ENCODE measurements at regions not wholly inside any gene's neighbourhood (a gene's known extent, or its start where the extent isn't known, plus 50 kb on each side); places are given as distances from the start of the nearest gene placed in this dataset.

DNA sequence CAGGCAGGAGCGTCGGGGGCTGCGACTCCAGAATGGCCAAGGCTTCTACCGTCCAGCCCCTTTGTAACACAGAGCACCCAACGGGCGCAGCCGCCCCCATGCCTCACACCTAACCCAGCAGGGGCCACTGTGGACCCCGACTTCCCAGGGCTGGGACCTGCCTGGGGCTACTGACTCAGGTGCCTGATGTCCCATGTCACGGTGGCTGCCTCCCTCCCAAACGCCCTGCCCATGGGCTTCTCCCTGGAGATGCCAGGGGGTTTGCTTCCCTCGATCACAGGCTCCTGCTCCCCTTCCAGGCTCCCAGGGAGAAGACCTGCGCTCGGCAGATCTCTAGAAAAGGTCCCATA is 84.0 kb downstream of the MYEOV start (continued):
- TF ChIP-seq, protein P1, sequence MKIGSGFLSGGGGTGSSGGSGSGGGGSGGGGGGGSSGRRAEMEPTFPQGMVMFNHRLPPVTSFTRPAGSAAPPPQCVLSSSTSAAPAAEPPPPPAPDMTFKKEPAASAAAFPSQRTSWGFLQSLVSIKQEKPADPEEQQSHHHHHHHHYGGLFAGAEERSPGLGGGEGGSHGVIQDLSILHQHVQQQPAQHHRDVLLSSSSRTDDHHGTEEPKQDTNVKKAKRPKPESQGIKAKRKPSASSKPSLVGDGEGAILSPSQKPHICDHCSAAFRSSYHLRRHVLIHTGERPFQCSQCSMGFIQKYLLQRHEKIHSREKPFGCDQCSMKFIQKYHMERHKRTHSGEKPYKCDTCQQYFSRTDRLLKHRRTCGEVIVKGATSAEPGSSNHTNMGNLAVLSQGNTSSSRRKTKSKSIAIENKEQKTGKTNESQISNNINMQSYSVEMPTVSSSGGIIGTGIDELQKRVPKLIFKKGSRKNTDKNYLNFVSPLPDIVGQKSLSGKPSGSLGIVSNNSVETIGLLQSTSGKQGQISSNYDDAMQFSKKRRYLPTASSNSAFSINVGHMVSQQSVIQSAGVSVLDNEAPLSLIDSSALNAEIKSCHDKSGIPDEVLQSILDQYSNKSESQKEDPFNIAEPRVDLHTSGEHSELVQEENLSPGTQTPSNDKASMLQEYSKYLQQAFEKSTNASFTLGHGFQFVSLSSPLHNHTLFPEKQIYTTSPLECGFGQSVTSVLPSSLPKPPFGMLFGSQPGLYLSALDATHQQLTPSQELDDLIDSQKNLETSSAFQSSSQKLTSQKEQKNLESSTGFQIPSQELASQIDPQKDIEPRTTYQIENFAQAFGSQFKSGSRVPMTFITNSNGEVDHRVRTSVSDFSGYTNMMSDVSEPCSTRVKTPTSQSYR (CRISPR knock-in tag; IDR thresholded peaks at IDR 0.05), result no peak
- TF ChIP-seq SP1 (CRISPR knock-in tag; conservative IDR thresholded peaks at IDR 0.05) (no peak), SMAD3 (CRISPR knock-in tag; IDR thresholded peaks at IDR 0.05; ENCODE audit: borderline replicate concordance) (no peak), ZNF232 (CRISPR knock-in tag; IDR thresholded peaks at IDR 0.05) (no peak), ZNF416 (CRISPR knock-in tag; IDR thresholded peaks at IDR 0.05) (no peak), ATF1 (CRISPR knock-in tag; IDR thresholded peaks at IDR 0.05) (no peak)
- TF ChIP-seq, protein P2, sequence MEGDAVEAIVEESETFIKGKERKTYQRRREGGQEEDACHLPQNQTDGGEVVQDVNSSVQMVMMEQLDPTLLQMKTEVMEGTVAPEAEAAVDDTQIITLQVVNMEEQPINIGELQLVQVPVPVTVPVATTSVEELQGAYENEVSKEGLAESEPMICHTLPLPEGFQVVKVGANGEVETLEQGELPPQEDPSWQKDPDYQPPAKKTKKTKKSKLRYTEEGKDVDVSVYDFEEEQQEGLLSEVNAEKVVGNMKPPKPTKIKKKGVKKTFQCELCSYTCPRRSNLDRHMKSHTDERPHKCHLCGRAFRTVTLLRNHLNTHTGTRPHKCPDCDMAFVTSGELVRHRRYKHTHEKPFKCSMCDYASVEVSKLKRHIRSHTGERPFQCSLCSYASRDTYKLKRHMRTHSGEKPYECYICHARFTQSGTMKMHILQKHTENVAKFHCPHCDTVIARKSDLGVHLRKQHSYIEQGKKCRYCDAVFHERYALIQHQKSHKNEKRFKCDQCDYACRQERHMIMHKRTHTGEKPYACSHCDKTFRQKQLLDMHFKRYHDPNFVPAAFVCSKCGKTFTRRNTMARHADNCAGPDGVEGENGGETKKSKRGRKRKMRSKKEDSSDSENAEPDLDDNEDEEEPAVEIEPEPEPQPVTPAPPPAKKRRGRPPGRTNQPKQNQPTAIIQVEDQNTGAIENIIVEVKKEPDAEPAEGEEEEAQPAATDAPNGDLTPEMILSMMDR (IDR thresholded peaks at IDR 0.05), result no peak

DNA sequence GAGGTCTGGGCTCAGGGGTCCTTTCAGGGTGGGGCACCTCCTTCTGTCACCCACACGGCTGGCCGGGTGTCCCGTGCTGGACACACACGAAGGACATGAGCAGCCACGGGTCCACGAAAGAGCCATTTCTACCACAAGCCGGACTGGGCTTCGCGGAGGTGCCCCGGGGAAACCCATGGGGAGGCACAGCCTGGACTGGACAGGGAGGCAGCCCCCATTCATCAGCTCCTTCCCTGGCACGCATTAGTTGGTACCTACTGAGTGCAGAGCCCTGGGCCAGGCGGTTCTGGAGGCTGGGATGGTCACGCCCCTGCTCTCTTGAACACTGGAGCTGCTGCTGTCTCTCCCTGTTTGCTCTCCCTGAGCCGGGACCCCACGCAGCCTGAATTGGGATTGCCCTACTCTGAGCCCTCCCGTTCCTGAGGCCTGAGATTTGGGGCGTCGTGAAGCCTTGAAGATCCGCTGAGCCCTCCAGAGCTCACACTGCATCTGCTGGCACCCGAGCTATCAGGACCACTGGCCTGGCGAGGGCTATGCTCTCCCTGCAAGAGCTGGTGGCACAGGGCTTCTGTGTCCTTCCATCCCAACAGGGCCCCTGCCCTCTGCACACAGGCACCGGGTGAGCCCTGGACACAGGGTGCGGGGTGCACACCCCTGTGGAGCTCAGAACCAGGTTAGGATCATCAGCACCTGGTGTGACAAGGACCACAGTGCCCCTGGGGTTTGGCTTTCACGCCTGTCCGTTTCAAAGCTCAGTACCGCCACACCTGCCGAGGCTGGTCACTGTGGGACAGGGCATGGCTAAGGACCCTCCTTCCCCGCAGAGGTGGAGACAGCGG is 84.6 kb downstream of the MYEOV start:
- no peak for DNase-seq (ENCODE audit: low spot score)
- ATAC-seq, result no peak
- Mint-ChIP-seq H3K9me3 (no peaks in the 10 kb centered on the region), H3K4me3 (no peak overlapping the region), H3K27ac (no peak overlapping the region), H3K27me3 (ENCODE audit: low read depth) (no peaks in the 10 kb centered on the region; the same call in 1 of the 2 replicates), H3K36me3 (no peaks in the 10 kb centered on the region), H3K4me1 (peaks cover 8% of the 10 kb centered on the region; the same call in 1 of the 2 replicates)
- POLR2A ChIA-PET, result no interaction called here
- TF ChIP-seq IRF2 (CRISPR knock-in tag; IDR thresholded peaks at IDR 0.05; ENCODE audit: borderline replicate concordance, low read depth) (no peak), NR2C2 (CRISPR knock-in tag; IDR thresholded peaks at IDR 0.05) (no peak), ZNF232 (CRISPR knock-in tag; IDR thresholded peaks at IDR 0.05) (no peak), SMAD3 (CRISPR knock-in tag; IDR thresholded peaks at IDR 0.05; ENCODE audit: borderline replicate concordance) (no peak), FOXJ3 (CRISPR knock-in tag; IDR thresholded peaks at IDR 0.05; ENCODE audit: borderline replicate concordance) (no peak), CBFB (CRISPR knock-in tag; IDR thresholded peaks at IDR 0.05; ENCODE audit: low read depth) (no peak), ATF1 (CRISPR knock-in tag; IDR thresholded peaks at IDR 0.05) (no peak), ZNF263 (CRISPR knock-in tag; IDR thresholded peaks at IDR 0.05; ENCODE audit: low read depth) (no peak), SMAD4 (CRISPR knock-in tag; IDR thresholded peaks at IDR 0.05) (no peak), NFE2L1 (CRISPR knock-in tag; IDR thresholded peaks at IDR 0.05) (no peak)
- TF ChIP-seq, protein P3, sequence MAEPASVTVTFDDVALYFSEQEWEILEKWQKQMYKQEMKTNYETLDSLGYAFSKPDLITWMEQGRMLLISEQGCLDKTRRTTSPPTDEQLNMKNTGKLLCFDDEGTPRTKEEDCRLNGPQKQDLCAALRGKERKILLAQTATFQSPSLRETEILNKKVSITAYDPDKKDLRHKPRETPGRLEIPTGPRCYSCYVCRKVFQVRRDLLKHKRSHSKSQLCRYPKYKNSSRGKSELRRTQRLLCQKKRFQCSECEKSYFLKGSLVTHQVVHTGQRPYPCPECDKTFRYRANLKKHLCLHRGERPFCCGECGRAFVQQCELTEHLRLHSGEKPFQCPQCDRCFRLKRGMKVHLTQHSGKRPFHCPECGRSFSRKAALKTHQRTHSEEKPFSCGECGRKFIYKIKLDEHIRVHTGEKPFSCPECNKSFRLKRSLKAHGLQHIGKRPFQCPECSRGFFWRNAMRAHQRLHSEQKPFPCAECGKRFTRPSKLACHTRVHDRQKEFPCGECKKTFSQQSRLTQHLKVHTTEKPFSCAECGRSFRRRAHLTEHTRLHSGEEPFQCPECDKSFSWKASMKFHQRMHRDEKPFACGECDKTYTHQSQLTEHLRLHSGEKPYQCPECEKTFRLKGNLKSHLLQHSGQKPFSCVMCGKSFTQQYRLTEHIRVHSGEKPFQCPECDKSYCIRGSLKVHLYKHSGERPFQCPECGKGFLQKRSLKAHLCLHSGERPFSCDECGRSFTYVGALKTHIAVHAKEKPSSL (CRISPR knock-in tag; conservative IDR thresholded peaks at IDR 0.05), result no peak
- TF ChIP-seq, protein P4, sequence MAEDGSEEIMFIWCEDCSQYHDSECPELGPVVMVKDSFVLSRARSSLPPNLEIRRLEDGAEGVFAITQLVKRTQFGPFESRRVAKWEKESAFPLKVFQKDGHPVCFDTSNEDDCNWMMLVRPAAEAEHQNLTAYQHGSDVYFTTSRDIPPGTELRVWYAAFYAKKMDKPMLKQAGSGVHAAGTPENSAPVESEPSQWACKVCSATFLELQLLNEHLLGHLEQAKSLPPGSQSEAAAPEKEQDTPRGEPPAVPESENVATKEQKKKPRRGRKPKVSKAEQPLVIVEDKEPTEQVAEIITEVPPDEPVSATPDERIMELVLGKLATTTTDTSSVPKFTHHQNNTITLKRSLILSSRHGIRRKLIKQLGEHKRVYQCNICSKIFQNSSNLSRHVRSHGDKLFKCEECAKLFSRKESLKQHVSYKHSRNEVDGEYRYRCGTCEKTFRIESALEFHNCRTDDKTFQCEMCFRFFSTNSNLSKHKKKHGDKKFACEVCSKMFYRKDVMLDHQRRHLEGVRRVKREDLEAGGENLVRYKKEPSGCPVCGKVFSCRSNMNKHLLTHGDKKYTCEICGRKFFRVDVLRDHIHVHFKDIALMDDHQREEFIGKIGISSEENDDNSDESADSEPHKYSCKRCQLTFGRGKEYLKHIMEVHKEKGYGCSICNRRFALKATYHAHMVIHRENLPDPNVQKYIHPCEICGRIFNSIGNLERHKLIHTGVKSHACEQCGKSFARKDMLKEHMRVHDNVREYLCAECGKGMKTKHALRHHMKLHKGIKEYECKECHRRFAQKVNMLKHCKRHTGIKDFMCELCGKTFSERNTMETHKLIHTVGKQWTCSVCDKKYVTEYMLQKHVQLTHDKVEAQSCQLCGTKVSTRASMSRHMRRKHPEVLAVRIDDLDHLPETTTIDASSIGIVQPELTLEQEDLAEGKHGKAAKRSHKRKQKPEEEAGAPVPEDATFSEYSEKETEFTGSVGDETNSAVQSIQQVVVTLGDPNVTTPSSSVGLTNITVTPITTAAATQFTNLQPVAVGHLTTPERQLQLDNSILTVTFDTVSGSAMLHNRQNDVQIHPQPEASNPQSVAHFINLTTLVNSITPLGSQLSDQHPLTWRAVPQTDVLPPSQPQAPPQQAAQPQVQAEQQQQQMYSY (CRISPR knock-in tag; IDR thresholded peaks at IDR 0.05), result no peak
- TF ChIP-seq, protein P5, sequence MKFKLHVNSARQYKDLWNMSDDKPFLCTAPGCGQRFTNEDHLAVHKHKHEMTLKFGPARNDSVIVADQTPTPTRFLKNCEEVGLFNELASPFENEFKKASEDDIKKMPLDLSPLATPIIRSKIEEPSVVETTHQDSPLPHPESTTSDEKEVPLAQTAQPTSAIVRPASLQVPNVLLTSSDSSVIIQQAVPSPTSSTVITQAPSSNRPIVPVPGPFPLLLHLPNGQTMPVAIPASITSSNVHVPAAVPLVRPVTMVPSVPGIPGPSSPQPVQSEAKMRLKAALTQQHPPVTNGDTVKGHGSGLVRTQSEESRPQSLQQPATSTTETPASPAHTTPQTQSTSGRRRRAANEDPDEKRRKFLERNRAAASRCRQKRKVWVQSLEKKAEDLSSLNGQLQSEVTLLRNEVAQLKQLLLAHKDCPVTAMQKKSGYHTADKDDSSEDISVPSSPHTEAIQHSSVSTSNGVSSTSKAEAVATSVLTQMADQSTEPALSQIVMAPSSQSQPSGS (CRISPR knock-in tag; IDR thresholded peaks at IDR 0.05; ENCODE audit: borderline replicate concordance, low read depth), result no peak
- CTCF ChIA-PET, result no interaction called here
